ENCODE measurements at regions not wholly inside any gene's neighbourhood (a gene's known extent, or its start where the extent isn't known, plus 50 kb on each side); places are given as distances from the start of the nearest gene placed in this dataset.

DNA sequence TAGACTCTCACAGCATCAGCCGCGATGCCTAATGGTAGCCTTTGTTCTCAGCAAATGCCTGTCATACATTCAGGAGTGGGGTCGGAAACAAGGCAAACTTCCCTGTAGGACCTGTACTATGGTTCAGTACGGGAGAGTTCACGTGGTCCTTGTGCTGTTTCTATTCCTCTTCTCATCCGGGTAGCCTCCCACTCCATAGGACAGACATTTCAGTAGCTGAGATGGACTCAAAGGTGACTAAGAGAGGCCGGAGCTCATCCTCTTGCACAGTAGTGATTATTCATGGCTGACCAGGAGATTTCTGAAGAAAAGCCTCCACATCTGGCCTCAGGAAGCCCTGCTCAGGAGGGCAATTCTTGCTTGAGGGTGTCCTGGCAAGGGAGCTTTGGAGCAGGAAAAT, 117.8 kb upstream of the SPRED2 start:
- TF ChIP-seq, protein P1, sequence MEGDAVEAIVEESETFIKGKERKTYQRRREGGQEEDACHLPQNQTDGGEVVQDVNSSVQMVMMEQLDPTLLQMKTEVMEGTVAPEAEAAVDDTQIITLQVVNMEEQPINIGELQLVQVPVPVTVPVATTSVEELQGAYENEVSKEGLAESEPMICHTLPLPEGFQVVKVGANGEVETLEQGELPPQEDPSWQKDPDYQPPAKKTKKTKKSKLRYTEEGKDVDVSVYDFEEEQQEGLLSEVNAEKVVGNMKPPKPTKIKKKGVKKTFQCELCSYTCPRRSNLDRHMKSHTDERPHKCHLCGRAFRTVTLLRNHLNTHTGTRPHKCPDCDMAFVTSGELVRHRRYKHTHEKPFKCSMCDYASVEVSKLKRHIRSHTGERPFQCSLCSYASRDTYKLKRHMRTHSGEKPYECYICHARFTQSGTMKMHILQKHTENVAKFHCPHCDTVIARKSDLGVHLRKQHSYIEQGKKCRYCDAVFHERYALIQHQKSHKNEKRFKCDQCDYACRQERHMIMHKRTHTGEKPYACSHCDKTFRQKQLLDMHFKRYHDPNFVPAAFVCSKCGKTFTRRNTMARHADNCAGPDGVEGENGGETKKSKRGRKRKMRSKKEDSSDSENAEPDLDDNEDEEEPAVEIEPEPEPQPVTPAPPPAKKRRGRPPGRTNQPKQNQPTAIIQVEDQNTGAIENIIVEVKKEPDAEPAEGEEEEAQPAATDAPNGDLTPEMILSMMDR (IDR thresholded peaks at IDR 0.05) = no peak
- no peak for TF ChIP-seq POLR2AphosphoS5 (IDR thresholded peaks at IDR 0.05)

All from suprapubic skin (tissue), 3 donors.